T-helper 17 cell (primary cell): ENCODE measurements at regions not wholly inside any gene's neighbourhood (a gene's known extent, or its start where the extent isn't known, plus 50 kb on each side); places are given as distances from the start of the nearest gene placed in this dataset.
A peak's percentile ranks its signal among the peaks of the same experiment; 100 is the strongest.

Experiments used
- ATAC-seq: fragments of 150-1000 bp; cut with Tn5 transposase; 2 replicates; pipeline ENCODE4 v1.10.0; 2021; ENCODE audit warnings: mild to moderate bottlenecking, moderate library complexity
- DNase-seq, 3 donors: peaks; one replicate each; pipeline versions ENCODE4 v3.0.0 to v3.0.0-alpha.2; 2020 to 2021
- H3K9me3 ChIP-seq: one replicate; pipeline ENCODE4 v1.7.0; 2013; ENCODE audit warnings: low read length, mild to moderate bottlenecking; ENCODE audit not compliant: control insufficient read depth, poor library complexity, severe bottlenecking
- H3K27ac Mint-ChIP-seq: one replicate; pipeline ENCODE4 v1.8.0; 2022; ENCODE audit warnings: mild to moderate bottlenecking, moderate library complexity, mixed read lengths
- H3K27me3 Mint-ChIP-seq: one replicate; pipeline ENCODE4 v1.8.0; 2022; ENCODE audit warnings: mixed read lengths
- H3K36me3 Mint-ChIP-seq: one replicate; pipeline ENCODE4 v1.8.0; 2022; ENCODE audit warnings: low read depth, mixed read lengths
- H3K4me1 Mint-ChIP-seq: one replicate; pipeline ENCODE4 v1.8.0; 2022; ENCODE audit warnings: mild to moderate bottlenecking, mixed read lengths
- H3K4me3 Mint-ChIP-seq: one replicate; pipeline ENCODE4 v1.8.0; 2022; ENCODE audit warnings: mild to moderate bottlenecking, moderate library complexity, mixed read lengths

DNA sequence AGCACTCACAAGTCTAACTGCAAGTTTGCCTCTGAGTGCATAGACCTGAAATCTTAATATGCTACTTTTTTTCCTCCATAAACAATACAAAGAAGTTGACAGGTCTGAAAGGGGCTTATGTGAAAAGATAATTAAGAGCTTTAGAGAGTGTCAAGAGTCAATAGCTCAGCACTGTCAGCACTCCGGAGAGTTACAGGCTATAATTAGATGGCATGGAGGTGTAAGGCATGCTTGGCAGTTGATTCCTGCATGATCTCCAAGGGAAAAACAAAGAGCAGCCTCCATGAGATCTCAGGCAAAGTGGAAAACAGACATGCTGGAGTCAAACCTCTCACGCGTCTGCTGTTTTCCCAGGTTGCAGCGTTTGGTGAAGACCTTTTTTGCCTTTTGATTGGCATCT is 468.7 kb downstream of the TLE4 start:
- no peak overlapping the region for H3K4me3 Mint-ChIP-seq
- H3K4me1 Mint-ChIP-seq, result peaks cover 2% of the 10 kb centered on the region
- H3K27me3 Mint-ChIP-seq, result no peaks in the 10 kb centered on the region
- ATAC-seq (no peak), DNase-seq (no peak)
- H3K36me3 Mint-ChIP-seq, result no peaks in the 10 kb centered on the region
- H3K27ac Mint-ChIP-seq, result no peak overlapping the region
- no peaks in the 10 kb centered on the region for H3K9me3 ChIP-seq

DNA sequence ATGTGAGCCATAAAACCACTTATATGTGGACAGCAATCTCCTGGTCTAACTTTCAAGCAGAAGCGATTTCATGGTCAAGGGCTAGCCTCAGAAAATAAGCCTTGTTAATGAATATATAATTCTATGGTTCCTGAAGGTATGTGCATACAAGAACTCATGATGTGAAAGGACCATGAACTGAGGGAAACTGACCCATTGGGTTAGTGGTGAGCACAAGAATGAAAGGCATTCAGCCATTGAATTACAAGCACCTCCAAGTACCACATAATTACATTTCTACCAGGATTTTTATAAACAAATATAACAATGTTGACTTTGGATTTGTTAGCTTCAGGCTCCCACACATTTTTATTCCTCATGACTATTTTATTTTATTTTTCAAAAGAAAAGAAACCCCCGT is 459.0 kb downstream of the TLE4 start:
- Mint-ChIP-seq H3K4me1 (no peaks in the 10 kb centered on the region), H3K27me3 (peaks cover 4% of the 10 kb centered on the region), H3K27ac (no peak overlapping the region), H3K36me3 (no peaks in the 10 kb centered on the region), H3K4me3 (no peak overlapping the region)
- no peak for DNase-seq
- ATAC-seq, result no peak
- H3K9me3 ChIP-seq, result no peaks in the 10 kb centered on the region

DNA sequence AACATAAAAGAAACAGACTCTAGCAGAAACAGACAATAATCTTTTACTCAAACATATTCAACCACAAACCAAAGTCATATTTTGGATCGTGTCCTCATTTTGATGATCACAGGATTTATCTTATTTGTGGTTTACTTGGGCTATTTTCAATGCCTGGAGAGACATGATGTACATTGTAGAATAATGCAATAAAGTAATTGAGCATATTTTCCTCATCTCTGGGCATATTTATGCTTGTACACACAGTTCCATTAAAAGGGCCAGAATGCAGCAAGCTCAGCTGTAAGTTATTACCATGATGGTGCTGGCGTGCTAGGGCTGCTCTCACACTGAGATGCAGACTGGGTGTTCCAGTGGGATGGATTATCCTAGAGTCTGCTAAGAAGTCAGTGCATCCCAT is 456.7 kb downstream of the TLE4 start:
- Mint-ChIP-seq H3K4me3 (no peak overlapping the region), H3K27me3 (peaks cover 4% of the 10 kb centered on the region), H3K27ac (no peak overlapping the region), H3K4me1 (no peaks in the 10 kb centered on the region), H3K36me3 (no peaks in the 10 kb centered on the region)
- ATAC-seq (no peak), DNase-seq (no peak)
- no peaks in the 10 kb centered on the region for H3K9me3 ChIP-seq

DNA sequence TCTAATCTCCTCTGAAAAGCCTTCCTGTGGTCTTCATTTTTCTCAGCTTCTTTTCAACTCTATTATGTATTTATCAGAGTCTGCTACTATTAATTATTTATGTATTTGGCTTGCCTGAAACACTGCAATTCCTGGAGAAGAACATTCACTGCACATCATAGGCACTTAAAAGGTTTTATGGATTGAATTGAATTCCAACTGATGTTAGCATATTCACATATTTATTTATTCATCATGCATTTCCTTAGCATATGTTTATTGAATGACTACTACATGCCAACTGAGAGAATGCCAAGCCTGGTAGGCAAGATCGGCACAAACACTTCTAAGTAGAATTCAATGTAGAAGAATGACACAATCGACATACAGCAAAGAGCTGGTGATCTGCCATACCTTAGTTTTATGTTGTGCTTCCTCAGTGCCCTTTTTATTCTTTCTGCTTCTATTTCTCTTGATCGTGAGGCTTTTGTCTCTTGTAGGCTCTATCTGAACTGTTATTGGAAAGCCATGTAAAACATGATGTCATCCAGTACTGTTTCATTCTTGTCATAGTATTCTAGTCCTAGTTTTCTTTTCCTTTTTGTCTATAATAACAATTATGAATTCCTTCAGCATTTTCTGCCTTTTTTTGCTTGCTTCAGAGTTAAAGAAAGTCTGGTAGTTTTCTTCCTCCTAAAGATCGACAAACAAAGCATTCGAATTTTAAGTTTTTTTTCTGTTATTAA is 454.2 kb downstream of the TLE4 start:
- peak overlapping the region; percentile 22 for H3K4me3 Mint-ChIP-seq

DNA sequence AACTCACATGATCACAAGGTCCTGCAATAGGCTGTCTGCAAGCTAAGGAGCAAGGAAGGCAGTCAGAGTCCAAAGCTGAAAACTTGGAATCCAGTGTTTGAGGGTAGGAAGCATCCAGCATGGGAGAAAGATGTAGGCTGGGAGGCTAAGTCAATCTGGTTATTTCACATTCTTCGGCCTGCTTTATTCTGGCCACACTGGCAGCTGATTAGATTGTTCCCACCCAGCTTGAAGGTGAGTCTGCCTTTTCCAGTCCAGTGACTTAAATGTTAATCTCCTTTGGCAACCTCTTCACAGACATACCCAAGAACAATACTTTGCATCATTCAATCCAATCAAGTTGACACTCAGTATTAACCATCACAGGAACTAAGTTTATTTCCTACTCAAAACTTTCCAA is 453.4 kb downstream of the TLE4 start:
- Mint-ChIP-seq H3K4me1 (no peaks in the 10 kb centered on the region), H3K36me3 (no peaks in the 10 kb centered on the region), H3K27ac (no peak overlapping the region), H3K27me3 (peaks cover 4% of the 10 kb centered on the region), H3K4me3 (no peak overlapping the region)
- DNase-seq (no peak), ATAC-seq (no peak)
- H3K9me3 ChIP-seq, result no peaks in the 10 kb centered on the region

More for the DNA sequence above, 454.2 kb downstream of the TLE4 start:
- Mint-ChIP-seq H3K4me1 (no peaks in the 10 kb centered on the region), H3K36me3 (no peaks in the 10 kb centered on the region), H3K27ac (no peak overlapping the region), H3K27me3 (peaks cover 4% of the 10 kb centered on the region)
- DNase-seq (no peak), ATAC-seq (no peak)
- H3K9me3 ChIP-seq, result no peaks in the 10 kb centered on the region

DNA sequence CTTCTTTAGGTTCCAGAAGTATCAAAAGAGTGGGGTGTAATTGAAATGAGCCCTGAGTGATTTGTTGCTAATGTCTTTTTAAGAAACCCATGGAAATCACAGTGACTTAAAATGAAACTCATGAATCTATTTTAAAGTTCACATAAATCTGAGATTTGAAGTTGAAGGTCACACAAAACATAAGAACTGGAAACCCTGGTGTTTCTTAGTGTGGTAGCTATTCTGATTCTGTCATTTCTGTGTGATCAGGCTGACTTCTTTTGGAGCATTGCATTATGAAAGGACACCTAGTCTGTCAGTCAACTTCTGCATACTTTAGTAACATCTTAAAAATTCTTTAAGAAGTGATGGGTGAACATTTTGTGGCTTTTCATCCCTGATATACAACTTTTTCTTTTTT is 448.8 kb downstream of the TLE4 start:
- ATAC-seq, result no peak
- H3K4me3 Mint-ChIP-seq, result no peak overlapping the region
- no peaks in the 10 kb centered on the region for H3K36me3 Mint-ChIP-seq
- no peaks in the 10 kb centered on the region for H3K4me1 Mint-ChIP-seq
- DNase-seq, result no peak
- H3K27me3 Mint-ChIP-seq, result peaks cover 6% of the 10 kb centered on the region
- H3K9me3 ChIP-seq, result no peaks in the 10 kb centered on the region
- no peak overlapping the region for H3K27ac Mint-ChIP-seq

DNA sequence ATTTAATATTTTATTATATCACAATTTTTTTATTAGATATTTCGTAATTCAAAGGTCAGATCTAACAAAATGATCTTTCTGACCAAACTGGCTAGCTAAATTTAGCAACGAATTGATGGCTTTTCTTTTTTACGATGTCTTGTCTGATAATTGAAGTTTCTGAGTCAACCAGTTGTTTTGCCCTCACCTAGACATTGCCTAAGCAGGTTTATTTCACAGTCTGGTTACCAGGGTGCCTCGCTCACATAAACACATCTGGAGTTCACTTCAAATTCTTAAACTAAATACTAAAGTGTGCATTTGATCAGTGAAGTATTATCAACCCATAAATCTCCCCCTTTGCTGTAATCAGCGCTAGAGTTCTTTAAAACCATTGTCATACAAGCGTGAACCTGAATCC is 448.3 kb downstream of the TLE4 start:
- ATAC-seq (no peak), DNase-seq (no peak)
- Mint-ChIP-seq H3K27me3 (peaks cover 10% of the 10 kb centered on the region), H3K4me3 (no peak overlapping the region), H3K4me1 (no peaks in the 10 kb centered on the region), H3K27ac (no peak overlapping the region), H3K36me3 (no peaks in the 10 kb centered on the region)
- no peaks in the 10 kb centered on the region for H3K9me3 ChIP-seq

DNA sequence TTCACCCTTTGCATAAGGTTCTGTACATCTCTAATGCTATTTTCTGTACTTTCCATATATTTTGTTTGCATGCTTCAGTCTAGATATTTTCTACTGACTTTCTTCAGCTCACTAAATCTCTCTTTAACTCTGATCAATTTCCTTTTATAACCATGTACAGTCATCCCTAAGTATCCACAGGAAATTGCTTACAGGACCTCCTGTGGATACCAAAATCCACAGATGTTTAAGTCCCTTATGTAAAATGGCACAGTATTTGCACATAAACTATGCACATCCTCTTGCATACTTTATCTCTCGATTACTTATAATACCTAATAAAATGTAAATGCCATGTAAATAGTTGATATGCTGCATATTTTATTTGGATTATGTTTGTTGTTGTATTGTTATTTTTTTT is 442.1 kb downstream of the TLE4 start:
- peaks cover 10% of the 10 kb centered on the region for H3K27me3 Mint-ChIP-seq
- no peaks in the 10 kb centered on the region for H3K9me3 ChIP-seq
- H3K27ac Mint-ChIP-seq, result no peak overlapping the region
- no peak overlapping the region for H3K4me3 Mint-ChIP-seq
- DNase-seq (no peak), ATAC-seq (no peak)
- H3K36me3 Mint-ChIP-seq, result no peaks in the 10 kb centered on the region
- no peaks in the 10 kb centered on the region for H3K4me1 Mint-ChIP-seq

DNA sequence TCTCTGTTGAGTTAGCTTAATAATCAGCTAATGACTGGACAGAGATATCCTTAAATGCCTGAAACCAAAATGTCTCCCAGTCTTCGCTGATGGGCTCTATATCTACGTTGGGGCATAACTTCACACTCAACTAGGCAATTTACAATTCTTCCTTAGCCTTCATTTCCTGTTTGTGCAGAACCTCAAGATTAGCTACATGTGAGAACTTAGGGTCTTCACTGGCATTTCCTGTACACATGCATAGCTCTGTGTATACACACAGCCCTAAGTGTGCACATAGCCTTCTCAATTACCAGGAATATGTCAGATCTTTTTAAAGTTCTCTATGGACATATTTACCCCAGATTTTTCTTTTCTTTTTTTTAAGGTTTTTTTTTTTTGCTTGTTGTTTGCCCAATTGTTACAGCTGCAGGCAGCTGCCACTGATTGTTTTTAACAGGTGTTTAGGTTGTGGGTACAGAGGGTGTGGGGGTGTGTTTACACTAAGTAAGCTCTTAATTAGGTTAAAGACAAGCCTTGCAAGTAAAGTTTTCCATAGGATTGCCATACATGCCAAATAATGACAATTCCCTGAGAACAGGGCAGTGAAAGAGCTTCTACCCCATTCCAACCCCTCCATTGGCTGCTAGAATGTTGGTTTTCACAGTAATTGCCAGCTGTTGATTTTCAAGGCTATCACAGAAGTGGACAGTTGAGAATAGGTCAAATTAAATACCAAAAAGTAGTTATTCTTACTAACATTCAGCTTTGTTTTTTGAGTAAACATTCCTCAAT is 441.0 kb downstream of the TLE4 start:
- H3K27me3 Mint-ChIP-seq, result peaks cover 10% of the 10 kb centered on the region
- DNase-seq (no peak), ATAC-seq (no peak)
- no peaks in the 10 kb centered on the region for H3K9me3 ChIP-seq
- no peak overlapping the region for H3K27ac Mint-ChIP-seq
- H3K4me1 Mint-ChIP-seq, result no peaks in the 10 kb centered on the region
- H3K4me3 Mint-ChIP-seq, result no peak overlapping the region
- no peaks in the 10 kb centered on the region for H3K36me3 Mint-ChIP-seq

DNA sequence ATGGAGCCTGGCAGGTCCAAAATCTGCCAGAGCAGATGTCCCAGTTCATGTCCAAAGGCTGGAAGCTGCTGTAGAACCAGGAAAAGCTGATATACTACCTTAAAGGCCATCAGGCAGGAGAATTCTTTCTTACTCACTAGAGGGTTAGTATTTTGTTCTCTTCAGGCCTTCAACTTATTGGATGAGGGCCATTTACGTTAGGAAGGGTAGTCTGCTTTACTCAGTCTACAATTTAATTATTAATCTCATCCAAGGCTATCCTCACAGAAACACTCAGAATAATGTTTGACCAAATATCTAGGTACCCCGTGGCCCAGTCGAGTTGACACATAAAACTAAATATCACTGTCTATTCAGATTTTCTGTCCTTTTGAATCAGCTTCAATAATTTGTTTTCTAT is 437.4 kb downstream of the TLE4 start:
- H3K27me3 Mint-ChIP-seq, result no peaks in the 10 kb centered on the region
- no peak overlapping the region for H3K4me3 Mint-ChIP-seq

DNA sequence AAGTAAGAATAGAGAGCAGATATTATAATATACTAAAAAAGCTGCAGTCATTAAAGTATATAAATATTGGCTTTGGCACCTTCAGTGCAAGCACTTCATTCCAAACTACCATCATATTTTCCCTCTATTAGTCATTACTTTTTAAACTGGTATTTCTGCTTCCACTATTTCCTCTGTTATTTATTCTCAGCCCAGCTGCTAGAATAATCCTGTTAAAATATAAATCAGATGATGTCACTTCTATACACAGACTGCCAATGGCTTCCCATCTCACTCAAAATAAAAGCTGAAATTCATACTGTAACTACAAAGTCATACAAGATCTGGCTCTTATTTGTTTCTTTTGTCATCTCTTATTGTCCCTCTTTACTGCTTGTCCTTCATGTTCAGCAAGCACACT is 432.9 kb downstream of the TLE4 start:
- no peaks in the 10 kb centered on the region for H3K9me3 ChIP-seq
- DNase-seq, result no peak
- no peak for ATAC-seq
- H3K36me3 Mint-ChIP-seq, result no peaks in the 10 kb centered on the region
- H3K4me3 Mint-ChIP-seq, result no peak overlapping the region
- H3K4me1 Mint-ChIP-seq, result no peaks in the 10 kb centered on the region
- H3K27me3 Mint-ChIP-seq, result no peaks in the 10 kb centered on the region
- no peak overlapping the region for H3K27ac Mint-ChIP-seq

More for the DNA sequence above, 437.4 kb downstream of the TLE4 start:
- H3K27ac Mint-ChIP-seq, result no peak overlapping the region
- no peaks in the 10 kb centered on the region for H3K4me1 Mint-ChIP-seq
- ATAC-seq (no peak), DNase-seq (no peak)
- H3K36me3 Mint-ChIP-seq, result no peaks in the 10 kb centered on the region
- H3K9me3 ChIP-seq, result no peaks in the 10 kb centered on the region

DNA sequence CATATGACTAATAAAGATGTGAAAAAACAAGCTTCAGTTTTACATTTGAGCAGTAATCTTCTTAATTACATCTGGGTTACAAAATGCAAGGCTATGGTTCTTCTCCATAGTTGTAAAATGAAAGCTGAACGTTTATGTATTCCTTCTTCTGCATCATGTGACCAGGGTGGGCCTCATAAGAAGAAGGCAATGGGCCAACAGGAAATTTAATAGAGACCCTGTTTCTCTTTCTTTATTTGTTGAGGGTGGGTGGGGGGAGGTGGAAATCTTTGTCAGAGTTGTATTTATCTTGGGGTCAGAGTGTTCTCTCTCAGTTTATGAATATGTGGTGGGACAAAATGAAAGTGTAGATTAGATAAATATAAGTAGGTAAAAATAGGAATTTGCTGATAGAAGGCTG is 418.8 kb downstream of the TLE4 start:
- no peak for DNase-seq
- no peaks in the 10 kb centered on the region for H3K9me3 ChIP-seq
- Mint-ChIP-seq H3K4me3 (no peak overlapping the region), H3K36me3 (no peaks in the 10 kb centered on the region), H3K27ac (no peak overlapping the region), H3K27me3 (no peaks in the 10 kb centered on the region), H3K4me1 (no peaks in the 10 kb centered on the region)
- no peak for ATAC-seq

DNA sequence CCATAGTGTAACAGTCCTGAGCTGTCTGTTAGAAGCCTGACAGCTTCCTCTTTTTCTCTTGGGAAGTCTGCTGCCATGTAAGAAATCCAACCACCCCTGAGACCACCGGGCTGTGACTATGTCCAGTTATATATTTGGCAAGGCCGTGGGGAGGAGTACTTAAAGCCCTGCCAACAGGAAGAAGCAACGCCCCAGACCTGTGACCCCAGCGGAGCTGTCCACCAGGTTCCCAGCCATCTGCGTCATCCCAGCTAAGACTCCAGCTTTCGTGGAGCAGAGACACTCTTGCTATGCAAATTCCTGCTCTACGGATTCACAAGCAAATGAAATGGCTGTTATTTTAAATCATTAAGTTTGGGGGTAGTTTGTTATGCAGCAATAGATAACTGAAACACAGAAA is 417.3 kb downstream of the TLE4 start:
- no peaks in the 10 kb centered on the region for H3K27me3 Mint-ChIP-seq
- no peak overlapping the region for H3K27ac Mint-ChIP-seq
- no peak overlapping the region for H3K4me3 Mint-ChIP-seq
- DNase-seq (no peak), ATAC-seq (no peak)
- H3K9me3 ChIP-seq, result no peaks in the 10 kb centered on the region
- H3K4me1 Mint-ChIP-seq, result no peaks in the 10 kb centered on the region
- no peaks in the 10 kb centered on the region for H3K36me3 Mint-ChIP-seq

DNA sequence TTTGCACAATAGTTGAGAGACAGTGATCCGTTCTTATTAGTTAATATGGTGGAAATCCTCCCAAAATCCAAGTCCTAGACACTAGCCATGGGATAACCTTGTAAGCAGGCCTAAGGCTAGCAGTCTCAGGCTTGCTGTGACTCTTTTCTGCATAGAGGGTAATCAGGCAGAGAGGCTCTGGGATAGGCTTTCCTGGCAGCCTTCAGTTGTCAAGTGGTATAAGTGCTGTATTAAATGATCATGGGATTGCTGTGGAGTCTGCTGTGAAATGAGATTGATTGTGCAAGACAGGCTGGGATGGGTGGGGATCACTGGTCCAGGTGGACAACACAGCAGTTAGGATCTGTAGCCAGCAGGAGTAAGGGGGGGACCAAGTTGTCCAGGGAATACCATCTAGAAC is 416.4 kb downstream of the TLE4 start:
- H3K4me1 Mint-ChIP-seq, result no peaks in the 10 kb centered on the region
- no peaks in the 10 kb centered on the region for H3K36me3 Mint-ChIP-seq
- no peak overlapping the region for H3K4me3 Mint-ChIP-seq
- DNase-seq (no peak), ATAC-seq (no peak)
- no peak overlapping the region for H3K27ac Mint-ChIP-seq
- no peaks in the 10 kb centered on the region for H3K9me3 ChIP-seq
- no peaks in the 10 kb centered on the region for H3K27me3 Mint-ChIP-seq
